Activated naive CD8-positive, alpha-beta T cell treated with anti-CD3 and anti-CD28 coated beads, Interleukin-2, amount 50 U/mL, for 16 hours (primary cell): ENCODE measurements at regions not wholly inside any gene's neighbourhood (a gene's known extent, or its start where the extent isn't known, plus 50 kb on each side); places are given as distances from the start of the nearest gene placed in this dataset.

ENCODE experiments used
- DNase-seq: peaks from one replicate; pipeline ENCODE4 v3.0.0-alpha.2; 2020; ENCODE audit warnings: low read depth, low spot score

- DNase-seq, result no peak
Measured at GRCh38 chr15:85976986-85977385, 102.7 kb upstream of the AGBL1 start.

GRCh38 chr15:85977586-85977985, 102.1 kb upstream of the AGBL1 start:
- no peak for DNase-seq

GRCh38 chr15:85979929-85980328, 99.7 kb upstream of the AGBL1 start:
- DNase-seq, result no peak

- no peak for DNase-seq
Measured at GRCh38 chr15:85980946-85981345, 98.7 kb upstream of the AGBL1 start.

GRCh38 chr15:85984241-85984640, 95.4 kb upstream of the AGBL1 start:
- DNase-seq, result no peak

- no peak for DNase-seq
Measured at GRCh38 chr15:85986116-85986515, 93.6 kb upstream of the AGBL1 start.

- no peak for DNase-seq
Measured at GRCh38 chr15:85986741-85987140, 92.9 kb upstream of the AGBL1 start.

- no peak for DNase-seq
Measured at GRCh38 chr15:85988741-85989140, 90.9 kb upstream of the AGBL1 start.

GRCh38 chr15:85992224-85992623, 87.4 kb upstream of the AGBL1 start:
- DNase-seq, result no peak

- DNase-seq, result no peak
Measured at GRCh38 chr15:85993116-85993515, 86.6 kb upstream of the AGBL1 start.

- DNase-seq, result no peak
Measured at GRCh38 chr15:85997618-85998017, 82.1 kb upstream of the AGBL1 start.

- DNase-seq, result no peak
Measured at GRCh38 chr15:85999658-86000057, 80.0 kb upstream of the AGBL1 start.

GRCh38 chr15:86001200-86001599, 78.5 kb upstream of the AGBL1 start:
- no peak for DNase-seq

- DNase-seq, result no peak
Measured at GRCh38 chr15:86002444-86002843, 77.2 kb upstream of the AGBL1 start.

GRCh38 chr15:86004061-86004460, 75.6 kb upstream of the AGBL1 start:
- DNase-seq, result no peak

GRCh38 chr15:86006546-86006945, 73.1 kb upstream of the AGBL1 start:
- DNase-seq, result no peak

GRCh38 chr15:86009727-86010126, 69.9 kb upstream of the AGBL1 start:
- DNase-seq, result no peak

- DNase-seq, result no peak
Measured at GRCh38 chr15:86010398-86010797, 69.3 kb upstream of the AGBL1 start.

- no peak for DNase-seq
Measured at GRCh38 chr15:86010891-86011290, 68.8 kb upstream of the AGBL1 start.

- no peak for DNase-seq
Measured at GRCh38 chr15:86014016-86014415, 65.7 kb upstream of the AGBL1 start.

GRCh38 chr15:86016750-86017149, 62.9 kb upstream of the AGBL1 start:
- no peak for DNase-seq

- DNase-seq, result no peak
Measured at GRCh38 chr15:86018679-86019078, 61.0 kb upstream of the AGBL1 start.

- no peak for DNase-seq
Measured at GRCh38 chr15:86021281-86022264, 58.1 kb upstream of the AGBL1 start.
